ENCODE measurements at regions not wholly inside any gene's neighbourhood (a gene's known extent, or its start where the extent isn't known, plus 50 kb on each side); places are given as distances from the start of the nearest gene placed in this dataset.

DNA sequence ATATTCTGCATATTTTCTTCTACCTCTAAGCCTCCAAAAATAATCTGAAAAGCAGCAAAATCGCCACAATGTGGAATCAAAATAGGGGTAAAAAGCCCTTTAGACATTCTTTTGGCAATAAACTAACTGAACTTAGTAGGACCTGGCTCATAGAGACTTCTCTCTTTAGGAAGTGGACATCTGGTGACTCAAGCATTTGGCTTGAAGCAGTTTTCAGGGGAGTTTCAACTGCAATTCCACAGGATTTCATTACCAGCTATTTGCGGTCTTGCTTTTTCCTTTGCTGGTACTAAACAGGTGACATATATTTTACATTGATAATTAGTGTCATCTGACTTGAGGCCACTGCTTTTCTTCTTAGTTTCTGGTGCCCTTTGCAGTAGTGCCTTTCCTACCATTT is 173.2 kb upstream of the FBN2 start:
- TF ChIP-seq, protein P1, sequence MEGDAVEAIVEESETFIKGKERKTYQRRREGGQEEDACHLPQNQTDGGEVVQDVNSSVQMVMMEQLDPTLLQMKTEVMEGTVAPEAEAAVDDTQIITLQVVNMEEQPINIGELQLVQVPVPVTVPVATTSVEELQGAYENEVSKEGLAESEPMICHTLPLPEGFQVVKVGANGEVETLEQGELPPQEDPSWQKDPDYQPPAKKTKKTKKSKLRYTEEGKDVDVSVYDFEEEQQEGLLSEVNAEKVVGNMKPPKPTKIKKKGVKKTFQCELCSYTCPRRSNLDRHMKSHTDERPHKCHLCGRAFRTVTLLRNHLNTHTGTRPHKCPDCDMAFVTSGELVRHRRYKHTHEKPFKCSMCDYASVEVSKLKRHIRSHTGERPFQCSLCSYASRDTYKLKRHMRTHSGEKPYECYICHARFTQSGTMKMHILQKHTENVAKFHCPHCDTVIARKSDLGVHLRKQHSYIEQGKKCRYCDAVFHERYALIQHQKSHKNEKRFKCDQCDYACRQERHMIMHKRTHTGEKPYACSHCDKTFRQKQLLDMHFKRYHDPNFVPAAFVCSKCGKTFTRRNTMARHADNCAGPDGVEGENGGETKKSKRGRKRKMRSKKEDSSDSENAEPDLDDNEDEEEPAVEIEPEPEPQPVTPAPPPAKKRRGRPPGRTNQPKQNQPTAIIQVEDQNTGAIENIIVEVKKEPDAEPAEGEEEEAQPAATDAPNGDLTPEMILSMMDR (IDR thresholded peaks at IDR 0.05) = no peak
- no peak for TF ChIP-seq POLR2A (IDR thresholded peaks at IDR 0.05)
